ENCODE measurements at regions not wholly inside any gene's neighbourhood (a gene's known extent, or its start where the extent isn't known, plus 50 kb on each side); places are given as distances from the start of the nearest gene placed in this dataset.
"Not testable (repeated sequence)": the region's sequence is repeated elsewhere in the genome, so short reads cannot be mapped to it uniquely, and the experiment has no call there.

DNA sequence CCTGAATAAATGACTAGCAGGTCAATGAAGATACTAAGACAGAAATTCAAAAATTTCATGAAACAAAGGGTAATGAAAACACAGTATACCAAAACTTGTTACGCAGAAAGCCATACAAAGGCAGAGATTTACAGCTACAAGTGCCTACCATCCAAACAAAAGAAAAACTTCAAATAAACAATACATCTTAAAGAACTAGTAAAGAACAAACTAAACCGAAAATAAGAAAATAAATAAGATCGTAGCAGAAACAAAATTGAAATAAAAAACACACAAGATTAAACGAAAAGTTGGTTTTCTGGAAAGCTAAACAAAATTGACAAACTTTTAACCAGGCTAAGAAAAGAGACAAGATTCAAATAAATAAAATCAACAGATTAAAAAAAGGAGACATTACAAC, 51.5 kb downstream of the VPREB1 start:
- H3K4me3 ChIP-seq (ENCODE audit: low read depth, low read length); DNase-seq; H3K9me3 ChIP-seq (ENCODE audit: severe bottlenecking); H3K36me3 ChIP-seq; H3K27me3 ChIP-seq (ENCODE audit: insufficient read depth, low read depth, severe bottlenecking); H3K27ac ChIP-seq: not testable (repeated sequence)

DNA sequence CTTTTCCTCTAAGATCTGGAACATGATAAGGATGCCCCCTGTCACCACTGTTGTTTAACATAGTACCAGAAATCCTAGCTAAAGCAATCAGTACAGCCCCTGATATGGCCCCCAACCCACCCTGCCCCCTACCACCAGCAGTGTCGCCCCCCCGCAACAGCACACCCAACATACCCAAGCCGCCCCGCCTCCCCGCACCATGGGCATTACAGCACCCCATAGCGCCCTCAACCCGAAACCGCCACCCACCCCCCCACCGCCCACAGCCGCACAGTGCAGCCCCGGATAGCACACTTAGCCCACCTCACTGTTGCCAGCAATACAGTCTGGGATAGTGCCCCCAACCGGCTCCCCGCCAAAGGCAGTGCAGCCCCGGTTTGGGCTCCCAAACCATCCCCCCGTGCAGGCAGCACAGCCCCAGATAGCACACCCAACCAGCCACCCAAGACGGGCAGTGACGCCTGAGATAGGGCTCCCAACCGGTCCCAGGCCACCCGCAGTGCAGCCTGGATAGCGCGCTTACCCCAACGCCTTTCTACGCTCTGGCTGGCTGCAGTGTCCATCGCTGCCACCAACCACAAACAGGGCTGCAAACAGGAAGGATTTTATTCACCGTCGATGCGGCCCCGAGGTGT, 52.7 kb downstream of the VPREB1 start:
- peak overlapping the region; percentile 75 for H3K4me3 ChIP-seq (ENCODE audit: low read depth, low read length)
- not testable (repeated sequence) for H3K27me3 ChIP-seq (ENCODE audit: insufficient read depth, low read depth, severe bottlenecking); H3K9me3 ChIP-seq (ENCODE audit: severe bottlenecking); H3K36me3 ChIP-seq; H3K27ac ChIP-seq
- peak; percentile 29 for DNase-seq

DNA sequence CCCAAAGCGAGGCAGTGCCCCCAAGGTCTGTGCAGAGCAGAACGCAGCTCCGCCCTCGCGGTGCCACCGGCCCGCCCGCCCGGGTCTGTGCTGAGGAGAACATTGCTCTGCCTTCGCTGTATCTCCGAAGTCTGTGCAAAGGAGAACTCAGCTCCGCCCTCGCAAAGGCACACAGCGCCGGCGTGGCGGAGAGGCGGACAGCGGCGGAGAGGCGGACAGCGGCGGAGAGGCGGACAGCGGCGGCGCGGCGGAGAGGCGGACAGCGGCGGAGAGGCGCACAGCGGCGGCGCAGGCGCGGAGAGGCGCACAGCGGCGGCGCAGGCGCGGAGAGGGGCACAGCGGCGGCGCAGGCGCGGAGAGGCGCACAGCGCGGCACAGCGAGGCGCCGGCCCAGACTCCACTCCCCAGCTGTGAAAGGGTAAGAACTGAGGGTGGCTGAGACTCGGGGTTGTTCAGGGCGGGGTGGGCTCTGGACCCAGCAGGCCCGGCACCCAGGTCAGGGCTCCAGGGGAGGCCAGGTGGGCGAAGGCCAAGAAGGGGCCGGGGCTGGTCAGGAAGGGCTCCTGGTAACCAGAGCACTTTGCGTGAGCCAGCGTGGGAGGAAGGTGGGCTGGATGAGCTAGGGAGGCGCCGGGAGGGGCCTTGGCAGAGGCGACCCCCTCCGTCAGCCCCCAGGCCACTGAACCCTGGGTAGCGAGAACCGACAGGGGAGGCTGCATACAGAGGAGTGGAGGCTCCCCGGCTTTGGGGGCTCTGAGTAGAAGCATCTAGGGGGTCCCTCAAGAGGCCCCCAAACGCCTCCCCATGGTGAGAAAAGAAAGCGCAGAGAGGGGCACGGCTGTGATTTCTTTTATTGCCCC, 53.4 kb downstream of the VPREB1 start:
- H3K27me3 ChIP-seq (ENCODE audit: insufficient read depth, low read depth, severe bottlenecking); H3K36me3 ChIP-seq; H3K9me3 ChIP-seq (ENCODE audit: severe bottlenecking): not testable (repeated sequence)
- peak; percentile 62 for DNase-seq
- Histone ChIP-seq H3K27ac (peak overlapping the region; percentile 92), H3K4me3 (ENCODE audit: low read depth, low read length) (peak overlapping the region; percentile 75)
- TF ChIP-seq, protein P1, sequence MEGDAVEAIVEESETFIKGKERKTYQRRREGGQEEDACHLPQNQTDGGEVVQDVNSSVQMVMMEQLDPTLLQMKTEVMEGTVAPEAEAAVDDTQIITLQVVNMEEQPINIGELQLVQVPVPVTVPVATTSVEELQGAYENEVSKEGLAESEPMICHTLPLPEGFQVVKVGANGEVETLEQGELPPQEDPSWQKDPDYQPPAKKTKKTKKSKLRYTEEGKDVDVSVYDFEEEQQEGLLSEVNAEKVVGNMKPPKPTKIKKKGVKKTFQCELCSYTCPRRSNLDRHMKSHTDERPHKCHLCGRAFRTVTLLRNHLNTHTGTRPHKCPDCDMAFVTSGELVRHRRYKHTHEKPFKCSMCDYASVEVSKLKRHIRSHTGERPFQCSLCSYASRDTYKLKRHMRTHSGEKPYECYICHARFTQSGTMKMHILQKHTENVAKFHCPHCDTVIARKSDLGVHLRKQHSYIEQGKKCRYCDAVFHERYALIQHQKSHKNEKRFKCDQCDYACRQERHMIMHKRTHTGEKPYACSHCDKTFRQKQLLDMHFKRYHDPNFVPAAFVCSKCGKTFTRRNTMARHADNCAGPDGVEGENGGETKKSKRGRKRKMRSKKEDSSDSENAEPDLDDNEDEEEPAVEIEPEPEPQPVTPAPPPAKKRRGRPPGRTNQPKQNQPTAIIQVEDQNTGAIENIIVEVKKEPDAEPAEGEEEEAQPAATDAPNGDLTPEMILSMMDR (IDR thresholded peaks at IDR 0.05; ENCODE audit: low read depth, low read length), result 0 out of 2 replicates have a peak, but pooled peaks have one; percentile 9

DNA sequence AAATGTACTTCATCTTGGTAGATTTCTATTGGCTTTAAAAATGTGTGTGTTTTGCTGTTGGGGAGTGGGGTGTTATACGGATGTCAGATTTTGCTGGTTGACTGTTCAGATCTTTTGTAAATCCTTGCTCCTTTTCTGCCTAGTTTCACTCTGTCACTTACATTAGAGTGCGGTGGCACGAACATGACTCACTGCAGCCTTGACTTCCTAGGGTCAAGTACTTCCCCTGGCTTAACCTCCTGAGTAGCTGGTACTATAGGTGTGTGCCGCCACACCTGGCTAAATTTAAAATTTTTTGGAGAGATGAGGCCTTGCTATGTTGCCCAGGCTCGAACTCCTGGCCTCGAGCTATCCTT, 54.0 kb downstream of the VPREB1 start:
- not testable (repeated sequence) for H3K36me3 ChIP-seq; H3K27me3 ChIP-seq (ENCODE audit: insufficient read depth, low read depth, severe bottlenecking); DNase-seq; H3K9me3 ChIP-seq (ENCODE audit: severe bottlenecking)
- Histone ChIP-seq H3K27ac (peak overlapping the region; percentile 92), H3K4me3 (ENCODE audit: low read depth, low read length) (peak overlapping the region; percentile 75)

GRCh38 chr22:22300511-22300910, 55.9 kb downstream of the VPREB1 start:
- H3K9me3 ChIP-seq (ENCODE audit: severe bottlenecking); H3K27ac ChIP-seq; H3K4me3 ChIP-seq (ENCODE audit: low read depth, low read length); DNase-seq; H3K27me3 ChIP-seq (ENCODE audit: insufficient read depth, low read depth, severe bottlenecking); H3K36me3 ChIP-seq: not testable (repeated sequence)

DNA sequence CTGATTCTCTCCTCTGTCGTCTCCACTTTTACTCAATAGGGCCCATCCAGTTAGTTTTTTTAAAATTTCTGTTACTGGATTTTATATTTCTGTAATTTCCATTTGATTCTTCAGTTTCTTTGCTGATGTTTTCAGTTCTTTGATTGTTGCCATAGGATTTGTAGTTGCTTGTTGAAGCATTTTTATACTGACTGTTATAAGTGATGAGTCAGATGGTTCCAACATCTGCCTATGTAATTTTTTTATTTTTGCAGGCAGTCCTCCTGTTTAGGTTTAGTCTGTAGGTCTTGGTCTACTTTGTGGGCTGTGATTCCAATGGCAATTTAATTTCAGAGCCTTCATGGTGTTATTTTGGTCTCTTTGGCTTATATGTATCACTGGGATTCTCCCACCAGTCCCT, 56.4 kb downstream of the VPREB1 start:
- H3K36me3 ChIP-seq; H3K27me3 ChIP-seq (ENCODE audit: insufficient read depth, low read depth, severe bottlenecking); DNase-seq; H3K9me3 ChIP-seq (ENCODE audit: severe bottlenecking); H3K4me3 ChIP-seq (ENCODE audit: low read depth, low read length); H3K27ac ChIP-seq: not testable (repeated sequence)

DNA sequence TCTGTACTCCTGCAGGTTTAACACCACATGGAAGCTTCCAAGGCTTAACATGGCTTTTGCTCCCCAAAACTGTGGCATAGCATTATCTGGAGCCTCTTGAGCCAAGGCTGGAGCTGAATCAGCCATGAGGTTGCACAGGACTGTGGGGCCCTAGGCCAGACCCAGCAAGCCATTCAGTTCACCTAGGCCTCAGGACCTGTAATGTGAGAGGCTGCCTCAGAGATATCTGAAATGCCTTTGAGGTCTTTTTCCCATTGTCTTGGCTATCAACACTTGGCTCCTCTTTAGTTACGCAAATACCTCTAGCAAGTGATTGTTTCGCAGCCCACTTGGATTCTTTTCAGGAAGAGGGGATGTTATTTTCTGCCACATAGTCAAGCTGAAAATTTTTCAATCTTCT, 72.0 kb downstream of the VPREB1 start:
- no peaks in the 10 kb centered on the region for H3K9me3 ChIP-seq (ENCODE audit: severe bottlenecking)
- H3K27ac ChIP-seq, result no peak overlapping the region
- no peak overlapping the region for H3K4me3 ChIP-seq (ENCODE audit: low read depth, low read length)
- peaks cover 11% of the 10 kb centered on the region for H3K36me3 ChIP-seq
- TF ChIP-seq, protein P1 (IDR thresholded peaks at IDR 0.05; ENCODE audit: low read depth, low read length), result no peak
- H3K27me3 ChIP-seq (ENCODE audit: insufficient read depth, low read depth, severe bottlenecking), result no peaks in the 10 kb centered on the region
- DNase-seq, result no peak

DNA sequence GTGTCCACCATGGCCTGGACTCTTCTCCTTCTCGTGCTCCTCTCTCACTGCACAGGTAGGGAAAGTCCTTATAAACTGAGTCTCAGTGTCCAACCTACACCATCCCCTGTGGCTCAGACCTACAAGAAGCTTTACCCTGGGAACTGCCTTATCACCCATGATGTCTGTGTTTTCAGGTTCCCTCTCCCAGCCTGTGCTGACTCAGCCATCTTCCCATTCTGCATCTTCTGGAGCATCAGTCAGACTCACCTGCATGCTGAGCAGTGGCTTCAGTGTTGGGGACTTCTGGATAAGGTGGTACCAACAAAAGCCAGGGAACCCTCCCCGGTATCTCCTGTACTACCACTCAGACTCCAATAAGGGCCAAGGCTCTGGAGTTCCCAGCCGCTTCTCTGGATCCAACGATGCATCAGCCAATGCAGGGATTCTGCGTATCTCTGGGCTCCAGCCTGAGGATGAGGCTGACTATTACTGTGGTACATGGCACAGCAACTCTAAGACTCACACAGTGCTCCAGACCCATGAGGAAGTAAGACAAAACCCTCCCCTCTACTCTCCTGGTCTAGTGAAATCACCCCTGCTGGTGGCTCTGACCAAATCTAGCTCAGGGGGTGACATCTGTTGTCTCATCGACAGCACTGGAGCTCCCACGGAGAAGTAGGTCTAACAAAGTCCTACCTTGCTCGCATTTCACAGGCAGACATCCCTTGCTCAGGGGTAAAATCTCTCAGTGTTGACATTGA, 74.3 kb downstream of the VPREB1 start:
- no peaks in the 10 kb centered on the region for H3K27me3 ChIP-seq (ENCODE audit: insufficient read depth, low read depth, severe bottlenecking)
- TF ChIP-seq, protein P1 (IDR thresholded peaks at IDR 0.05; ENCODE audit: low read depth, low read length), result no peak

More for the DNA sequence above, 74.3 kb downstream of the VPREB1 start:
- DNase-seq, result no peak
- Histone ChIP-seq H3K9me3 (ENCODE audit: severe bottlenecking) (no peaks in the 10 kb centered on the region), H3K4me3 (ENCODE audit: low read depth, low read length) (no peak overlapping the region), H3K36me3 (peaks cover 11% of the 10 kb centered on the region), H3K27ac (no peak overlapping the region)

Data from WERI-Rb-1 (cell line).